MCF 10A (cell line): ENCODE measurements at regions not wholly inside any gene's neighbourhood (a gene's known extent, or its start where the extent isn't known, plus 50 kb on each side); places are given as distances from the start of the nearest gene placed in this dataset.

Experiments used
- BruUV-seq: library from RNA; stranded (reverse); fragments of 400-500 nt; replicated peaks from 2 replicates; lab custom pipeline; 2021; lab: Mats Ljungman, UMichigan
- CTCF ChIA-PET: fragments of 300-600 bp; sonication (Branson Sonifier 250); formaldehyde crosslinking; extraction: SDS; loops from one replicate; lab custom pipeline; 2021; ENCODE audit warnings: antibody characterized with exemption, inconsistent platforms; lab: Yijun Ruan, JAX
- POLR2A ChIA-PET: fragments of 300-600, 350-650 bp; sonication (Branson Sonifier 250); formaldehyde crosslinking; extraction: SDS; loops from one replicate; lab custom pipeline; 2020; ENCODE audit warnings: antibody characterized with exemption, inconsistent platforms; lab: Yijun Ruan, JAX
- DNase-seq: peaks from one replicate; pipeline ENCODE4 v3.0.0-alpha.2; 2018; ENCODE audit not compliant: unreplicated experiment
- H3K27ac Mint-ChIP-seq: one replicate; pipeline ENCODE4 v1.8.0; 2022; ENCODE audit warnings: mild to moderate bottlenecking, low read depth, mixed read lengths; ENCODE audit not compliant: unreplicated experiment
- H3K27me3 Mint-ChIP-seq: one replicate; pipeline ENCODE4 v1.8.0; 2022; ENCODE audit warnings: mixed read lengths; ENCODE audit not compliant: insufficient read depth, unreplicated experiment
- H3K36me3 Mint-ChIP-seq: one replicate; pipeline ENCODE4 v1.8.0; 2022; ENCODE audit warnings: mild to moderate bottlenecking, moderate library complexity, mixed read lengths; ENCODE audit not compliant: insufficient read depth, unreplicated experiment
- H3K4me1 Mint-ChIP-seq: one replicate; pipeline ENCODE4 v1.8.0; 2022; ENCODE audit warnings: mixed read lengths; ENCODE audit not compliant: insufficient read depth, unreplicated experiment
- H3K4me3 Mint-ChIP-seq: one replicate; pipeline ENCODE4 v1.8.0; 2022; ENCODE audit warnings: mild to moderate bottlenecking, moderate library complexity, mixed read lengths; ENCODE audit not compliant: unreplicated experiment
- H3K9me3 Mint-ChIP-seq: one replicate; pipeline ENCODE4 v1.8.0; 2022; ENCODE audit warnings: mixed read lengths; ENCODE audit not compliant: unreplicated experiment
- CTCF ChIP-seq: fragments of 200-600 bp; IDR thresholded peaks from one replicate; pipeline ENCODE4 v1.8.0; 2022; ENCODE audit warnings: antibody characterized with exemption, mild to moderate bottlenecking; ENCODE audit not compliant: unreplicated experiment
- intact Hi-C: fragments of 100-400 bp; cut with micrococcal nuclease; formaldehyde crosslinking; loops from 2 replicates; pipeline ENCODE4 v1.14.1; 2022

DNA sequence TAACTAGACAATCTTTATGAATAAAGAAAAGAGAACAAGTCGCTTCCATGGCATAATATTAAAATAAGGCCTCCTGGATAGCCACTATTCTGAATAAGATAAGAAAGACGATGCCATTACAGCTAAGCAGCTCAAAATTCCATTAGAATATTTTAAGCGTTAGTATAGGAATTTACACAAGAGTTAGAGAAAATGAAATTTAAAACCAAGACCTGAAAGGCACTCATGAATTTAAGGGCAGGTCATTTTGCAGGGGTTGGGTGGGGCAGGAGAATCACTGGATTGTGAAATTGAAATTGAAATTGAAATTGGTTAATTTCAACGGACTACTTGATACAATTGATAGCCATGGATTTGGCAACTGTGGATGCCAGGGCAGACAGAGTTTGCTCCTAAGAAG, 91.8 kb upstream of the GOLGA8J start:
- no peaks in the 10 kb centered on the region for H3K9me3 Mint-ChIP-seq
- CTCF ChIA-PET: no interaction called here
- H3K4me1 Mint-ChIP-seq: no peaks in the 10 kb centered on the region
- H3K27me3 Mint-ChIP-seq: no peaks in the 10 kb centered on the region
- intact Hi-C loops: no loop called here
- POLR2A ChIA-PET: no interaction called here
- no peak for TF ChIP-seq CTCF
- DNase-seq: no peak
- no peaks in the 10 kb centered on the region for H3K36me3 Mint-ChIP-seq
- BruUV-seq: no TSS peak
- H3K27ac Mint-ChIP-seq: no peak overlapping the region
- H3K4me3 Mint-ChIP-seq: no peak overlapping the region

GRCh38 chr15:29990035-29990434, 92.7 kb upstream of the GOLGA8J start:
- H3K27me3 Mint-ChIP-seq: no peaks in the 10 kb centered on the region
- CTCF ChIA-PET: no interaction called here
- no TSS peak for BruUV-seq

GRCh38 chr15:29988701-29989100, 94.1 kb upstream of the GOLGA8J start:
- TF ChIP-seq CTCF: no peak
- no peak overlapping the region for H3K4me3 Mint-ChIP-seq
- H3K4me1 Mint-ChIP-seq: no peaks in the 10 kb centered on the region
- H3K36me3 Mint-ChIP-seq: no peaks in the 10 kb centered on the region
- no peak for DNase-seq
- intact Hi-C loops: no loop called here
- BruUV-seq: no TSS peak
- no peaks in the 10 kb centered on the region for H3K9me3 Mint-ChIP-seq
- H3K27me3 Mint-ChIP-seq: no peaks in the 10 kb centered on the region
- ChIA-PET POLR2A (interaction anchor here (0.6 kb wide), 1 partner anchor 218 kb away, joined by 3 read pairs; no protein-coding TSS in a partner anchor), CTCF (interaction anchor here (0.6 to 1.1 kb wide), 3 partner anchors 50 to 889 kb away, joined by 3 read pairs; no protein-coding TSS in a partner anchor)
- no peak overlapping the region for H3K27ac Mint-ChIP-seq

More at GRCh38 chr15:29990035-29990434, 92.7 kb upstream of the GOLGA8J start:
- TF ChIP-seq CTCF: no peak
- Mint-ChIP-seq H3K4me3 (no peak overlapping the region), H3K36me3 (no peaks in the 10 kb centered on the region), H3K4me1 (no peaks in the 10 kb centered on the region), H3K9me3 (no peaks in the 10 kb centered on the region), H3K27ac (no peak overlapping the region)
- intact Hi-C loops: no loop called here
- POLR2A ChIA-PET: interaction anchor here (0.9 kb wide), 1 partner anchor 12 kb away, joined by 5 read pairs; no protein-coding TSS in a partner anchor
- DNase-seq: no peak

DNA sequence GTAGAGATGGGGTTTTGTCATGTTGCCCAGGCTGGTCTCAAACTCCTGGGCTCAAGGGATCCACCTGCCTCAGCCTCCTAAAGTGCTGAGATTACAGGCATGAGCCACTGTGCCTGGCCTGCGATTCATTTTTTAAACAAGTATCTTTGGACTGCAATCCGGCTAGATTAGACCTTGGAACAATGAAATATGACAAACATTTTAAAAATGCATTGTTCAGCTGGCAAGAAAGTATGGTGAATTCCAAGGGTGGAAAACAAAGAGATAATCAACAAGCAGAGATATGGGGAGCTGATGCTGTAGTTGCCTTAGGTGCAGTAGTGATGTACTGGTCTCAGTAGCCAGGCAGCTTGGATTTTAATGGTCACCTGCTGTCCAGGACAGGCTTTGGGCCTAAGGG, 95.8 kb upstream of the GOLGA8J start:
- no peaks in the 10 kb centered on the region for H3K36me3 Mint-ChIP-seq
- ChIA-PET POLR2A (no interaction called here), CTCF (no interaction called here)
- DNase-seq: no peak
- no peaks in the 10 kb centered on the region for H3K27me3 Mint-ChIP-seq
- no peak overlapping the region for H3K4me3 Mint-ChIP-seq
- H3K27ac Mint-ChIP-seq: no peak overlapping the region
- H3K9me3 Mint-ChIP-seq: no peaks in the 10 kb centered on the region
- BruUV-seq: no TSS peak
- intact Hi-C loops: no loop called here
- H3K4me1 Mint-ChIP-seq: no peaks in the 10 kb centered on the region
- TF ChIP-seq CTCF: no peak
